ENCODE measurements at regions not wholly inside any gene's neighbourhood (a gene's known extent, or its start where the extent isn't known, plus 50 kb on each side); places are given as distances from the start of the nearest gene placed in this dataset.
"Not testable (repeated sequence)": the region's sequence is repeated elsewhere in the genome, so short reads cannot be mapped to it uniquely, and the experiment has no call there.

- in situ Hi-C loops (cut with HindIII; ENCODE audit: low pct_unique_long_range_greater_than_20kb, low sequenced_read_pairs), result no loop called here
- DNase-seq (ENCODE audit: low read depth, low spot score), result no peak
These were observed 892.4 kb upstream of the B3GALT2 start for GRCh38 chr1:194078765-194079164.

- in situ Hi-C loops (cut with HindIII; ENCODE audit: low pct_unique_long_range_greater_than_20kb, low sequenced_read_pairs), result no loop called here
- DNase-seq (ENCODE audit: low read depth, low spot score), result no peak
These were observed 890.2 kb upstream of the B3GALT2 start for GRCh38 chr1:194076646-194077045.

GRCh38 chr1:194073833-194074232 is 887.4 kb upstream of the B3GALT2 start:
- DNase-seq (ENCODE audit: low read depth, low spot score), result no peak
- in situ Hi-C loops (cut with HindIII; ENCODE audit: low pct_unique_long_range_greater_than_20kb, low sequenced_read_pairs), result no loop called here

DNA sequence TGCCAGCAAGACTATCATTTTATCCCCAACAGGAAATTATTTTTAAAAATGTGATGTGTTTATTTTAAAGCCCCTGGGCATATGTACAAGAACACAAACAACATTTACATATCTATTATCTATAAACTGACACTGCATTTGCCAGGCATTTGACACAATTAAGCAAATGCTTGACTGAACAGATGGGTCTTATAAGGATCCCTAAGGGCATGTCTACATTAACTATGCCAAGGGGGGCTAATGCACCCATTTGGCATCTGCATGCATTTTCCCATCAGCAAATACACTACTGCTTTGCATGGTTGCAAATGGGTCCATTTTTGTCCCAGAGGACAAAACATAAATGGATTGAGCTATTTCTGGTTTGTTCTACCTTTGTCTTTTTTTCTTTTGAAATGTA is 884.8 kb upstream of the B3GALT2 start:
- in situ Hi-C loops (cut with HindIII; ENCODE audit: low pct_unique_long_range_greater_than_20kb, low sequenced_read_pairs), result no loop called here
- DNase-seq (ENCODE audit: low read depth, low spot score), result no peak

DNA sequence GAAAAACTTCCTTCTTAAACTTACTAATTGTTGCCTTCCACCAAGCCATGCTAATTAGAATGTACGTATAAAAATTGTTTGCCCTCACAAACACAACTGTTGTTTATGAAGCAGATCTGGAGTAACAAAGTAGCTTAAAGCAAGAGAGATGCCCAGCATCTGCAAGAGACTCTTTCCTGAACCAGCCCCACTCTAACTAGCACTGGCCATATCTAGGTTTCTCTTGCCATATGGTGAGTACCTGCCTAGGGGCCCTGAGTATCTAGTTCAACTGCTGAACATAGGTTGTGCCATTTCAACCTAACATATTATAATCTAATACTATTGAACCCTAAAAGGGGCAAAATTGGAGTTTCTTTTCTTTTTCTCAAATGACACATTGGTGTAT is 883.4 kb upstream of the B3GALT2 start:
- in situ Hi-C loops (cut with HindIII; ENCODE audit: low pct_unique_long_range_greater_than_20kb, low sequenced_read_pairs), result no loop called here

DNA sequence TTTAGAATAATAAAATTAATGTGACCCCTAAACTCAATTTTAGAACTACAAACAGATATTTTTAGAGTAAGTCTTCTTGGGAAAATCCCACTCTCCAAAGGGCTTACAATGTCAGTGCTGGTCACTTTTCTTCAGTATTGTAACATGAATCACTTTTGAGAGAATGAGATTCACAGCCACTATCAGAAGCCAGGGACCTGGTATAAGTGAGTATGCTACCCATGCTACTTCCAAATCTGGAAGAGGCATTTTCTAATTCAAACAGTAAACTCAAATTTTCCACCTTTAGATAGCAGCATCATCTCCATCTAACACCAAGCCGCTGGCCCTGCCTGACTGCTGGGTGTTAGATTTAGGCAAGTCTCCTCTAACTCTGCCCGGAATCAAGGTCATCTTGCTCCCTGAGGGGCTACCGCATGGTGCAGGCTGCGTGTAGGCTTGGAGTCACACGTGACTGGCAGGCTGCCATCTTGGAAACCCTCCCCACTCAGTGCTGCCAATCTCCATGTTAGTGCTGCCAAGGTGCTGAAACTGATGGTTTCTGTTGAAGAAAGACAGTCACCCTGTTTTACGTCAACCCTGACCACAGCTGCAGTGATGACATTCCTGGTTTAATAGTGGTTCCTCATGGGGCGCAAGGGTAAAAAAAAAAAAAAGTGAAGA is 882.9 kb upstream of the B3GALT2 start:
- DNase-seq (ENCODE audit: low read depth, low spot score), result peak; percentile 38
- in situ Hi-C loops (cut with HindIII; ENCODE audit: low pct_unique_long_range_greater_than_20kb, low sequenced_read_pairs), result no loop called here

More for the DNA sequence above, 883.4 kb upstream of the B3GALT2 start:
- no peak for DNase-seq (ENCODE audit: low read depth, low spot score)

DNA sequence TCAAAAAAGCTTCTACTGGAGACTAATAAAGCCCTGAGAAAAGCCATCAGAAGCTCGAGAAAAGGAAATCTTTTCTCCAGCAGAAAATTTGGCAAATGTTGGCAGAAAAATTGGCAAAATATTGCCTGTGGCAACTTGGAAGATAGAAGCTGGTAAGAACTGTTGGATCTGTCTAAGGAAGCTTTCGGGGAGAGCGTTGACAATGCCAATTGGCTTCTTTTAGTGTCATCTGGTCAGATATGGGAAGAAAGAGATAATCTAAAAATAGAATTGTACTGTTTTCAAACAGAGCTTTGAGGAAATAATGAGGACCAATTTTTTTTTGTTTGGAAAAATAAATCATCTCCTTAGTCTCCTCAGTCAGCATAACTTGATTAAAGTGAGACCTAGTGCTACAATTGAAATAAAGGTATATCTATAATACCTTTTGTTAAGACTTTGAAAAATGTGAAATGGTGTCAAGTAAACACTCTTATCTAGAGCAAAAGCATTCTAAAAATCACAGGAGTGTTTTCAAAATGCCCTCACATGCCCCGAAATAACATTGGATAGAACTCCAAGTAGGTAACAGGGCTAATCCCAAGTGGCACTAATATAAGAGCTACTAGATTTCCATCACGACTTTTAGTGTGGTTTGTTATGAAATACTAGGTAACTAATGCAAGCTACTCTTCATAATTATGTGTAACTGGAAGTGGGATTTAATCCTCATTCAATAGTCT is 882.2 kb upstream of the B3GALT2 start:
- DNase-seq (ENCODE audit: low read depth, low spot score), result no peak
- in situ Hi-C loops (cut with HindIII; ENCODE audit: low pct_unique_long_range_greater_than_20kb, low sequenced_read_pairs), result no loop called here

- no peak for DNase-seq (ENCODE audit: low read depth, low spot score)
- in situ Hi-C loops (cut with HindIII; ENCODE audit: low pct_unique_long_range_greater_than_20kb, low sequenced_read_pairs), result no loop called here
These were observed 881.4 kb upstream of the B3GALT2 start for GRCh38 chr1:194067772-194068171.

DNA sequence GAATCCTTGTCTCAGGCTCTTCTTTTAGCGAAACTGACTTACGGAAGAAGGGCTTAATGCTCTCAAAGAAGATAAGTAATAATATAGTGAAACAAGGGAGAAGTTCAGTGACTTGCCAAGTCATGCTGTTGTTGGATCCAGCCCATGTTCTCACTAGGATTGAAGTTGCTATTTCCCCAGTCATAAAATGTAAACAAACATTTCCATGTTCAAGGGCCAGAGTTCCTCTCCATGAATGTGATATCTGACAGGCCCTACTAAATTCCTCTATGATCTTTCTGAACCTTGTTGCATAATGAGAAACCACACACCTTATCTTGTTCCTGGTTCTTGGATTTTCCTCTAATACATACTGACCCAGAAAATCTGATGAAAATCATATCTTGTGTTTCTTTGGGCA is 876.5 kb upstream of the B3GALT2 start:
- in situ Hi-C loops (cut with HindIII; ENCODE audit: low pct_unique_long_range_greater_than_20kb, low sequenced_read_pairs), result no loop called here
- DNase-seq (ENCODE audit: low read depth, low spot score), result no peak

GRCh38 chr1:194062526-194062925 is 876.1 kb upstream of the B3GALT2 start:
- in situ Hi-C loops (cut with HindIII; ENCODE audit: low pct_unique_long_range_greater_than_20kb, low sequenced_read_pairs), result no loop called here
- DNase-seq (ENCODE audit: low read depth, low spot score), result no peak

DNA sequence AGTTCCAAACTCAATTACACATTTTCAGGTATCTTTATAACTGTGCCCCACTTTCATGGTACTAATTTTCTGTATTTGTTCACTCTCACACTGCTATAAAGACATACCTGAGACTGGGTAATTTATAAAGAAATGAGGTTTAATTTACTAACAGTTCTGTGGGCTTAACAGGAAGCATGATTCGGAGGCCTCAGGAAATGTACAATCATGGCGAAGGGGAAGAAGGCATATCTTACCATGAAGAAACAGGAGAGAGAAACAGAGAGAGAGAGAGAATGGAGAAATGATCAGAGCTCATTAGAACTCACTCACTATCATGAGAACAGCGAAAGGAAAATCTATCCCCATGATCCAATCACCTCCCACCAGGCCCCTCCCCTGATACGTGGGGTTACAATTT is 874.1 kb upstream of the B3GALT2 start:
- in situ Hi-C loops (cut with HindIII; ENCODE audit: low pct_unique_long_range_greater_than_20kb, low sequenced_read_pairs), result no loop called here

GRCh38 chr1:194058268-194058667 is 871.9 kb upstream of the B3GALT2 start:
- in situ Hi-C loops (cut with HindIII; ENCODE audit: low pct_unique_long_range_greater_than_20kb, low sequenced_read_pairs); DNase-seq (ENCODE audit: low read depth, low spot score): not testable (repeated sequence)

More for the DNA sequence above, 874.1 kb upstream of the B3GALT2 start:
- DNase-seq (ENCODE audit: low read depth, low spot score), result no peak

- in situ Hi-C loops (cut with HindIII; ENCODE audit: low pct_unique_long_range_greater_than_20kb, low sequenced_read_pairs), result no loop called here
- no peak for DNase-seq (ENCODE audit: low read depth, low spot score)
These were observed 869.8 kb upstream of the B3GALT2 start for GRCh38 chr1:194056169-194056568.

DNA sequence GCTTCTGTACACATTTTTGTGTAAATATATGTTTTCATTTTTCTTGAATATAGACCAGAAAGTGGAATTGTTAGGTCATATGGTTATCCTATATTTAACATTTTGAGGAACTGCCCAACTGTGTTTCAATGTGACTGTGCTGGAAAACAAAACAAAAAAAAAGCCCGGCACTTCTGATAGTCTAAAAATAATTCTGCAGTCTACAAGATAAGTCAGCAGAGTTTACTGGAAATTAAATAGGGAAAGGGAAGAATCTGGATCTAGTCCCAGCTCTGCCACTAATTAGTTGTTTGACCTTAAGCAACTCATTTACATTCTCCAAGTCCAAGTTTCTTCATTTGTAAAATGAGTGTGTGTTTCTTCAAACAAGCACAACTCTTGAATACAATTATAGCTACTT is 869.1 kb upstream of the B3GALT2 start:
- no peak for DNase-seq (ENCODE audit: low read depth, low spot score)
- in situ Hi-C loops (cut with HindIII; ENCODE audit: low pct_unique_long_range_greater_than_20kb, low sequenced_read_pairs), result no loop called here

DNA sequence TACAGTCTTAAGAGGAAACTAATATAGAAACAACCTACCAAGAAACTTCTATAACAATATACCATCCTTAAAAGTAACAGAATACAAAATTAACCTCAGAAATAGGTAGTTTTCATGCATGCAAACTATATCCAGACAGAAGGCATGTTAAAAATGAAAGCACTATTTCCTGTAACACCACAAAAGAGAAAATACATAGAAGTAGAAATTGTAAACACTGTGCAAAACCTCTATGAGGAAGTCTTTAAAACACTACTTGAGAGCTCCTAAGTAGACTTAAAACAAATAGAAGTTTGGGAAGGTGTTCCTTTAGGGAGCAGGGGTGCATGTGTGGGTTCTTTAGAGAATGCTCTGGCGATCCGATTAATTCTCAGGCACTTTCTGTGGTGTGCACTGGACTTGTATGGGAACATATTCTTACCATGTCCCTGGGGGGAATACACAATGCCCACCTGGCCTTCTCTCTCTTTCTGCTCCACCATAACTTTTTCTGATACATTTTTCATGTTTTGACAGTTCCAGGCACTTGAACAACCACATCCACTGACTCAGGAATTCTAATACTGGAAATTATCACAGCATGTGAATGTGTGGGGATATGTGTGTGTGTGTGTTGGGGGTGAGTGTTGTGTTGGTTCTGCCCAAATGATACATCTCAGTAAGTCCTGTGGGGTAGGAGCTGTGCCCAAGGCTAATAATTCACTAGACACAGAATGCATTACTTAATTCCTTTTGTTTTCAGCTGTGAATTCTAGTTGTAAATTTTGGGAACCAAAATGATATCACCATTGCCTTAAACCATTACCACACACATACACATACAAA is 866.3 kb upstream of the B3GALT2 start:
- DNase-seq (ENCODE audit: low read depth, low spot score), result no peak
- in situ Hi-C loops (cut with HindIII; ENCODE audit: low pct_unique_long_range_greater_than_20kb, low sequenced_read_pairs), result no loop called here

GRCh38 chr1:194047921-194048320 is 861.5 kb upstream of the B3GALT2 start:
- in situ Hi-C loops (cut with HindIII; ENCODE audit: low pct_unique_long_range_greater_than_20kb, low sequenced_read_pairs), result no loop called here
- DNase-seq (ENCODE audit: low read depth, low spot score), result no peak

GRCh38 chr1:194047206-194047605 is 860.8 kb upstream of the B3GALT2 start:
- no peak for DNase-seq (ENCODE audit: low read depth, low spot score)
- in situ Hi-C loops (cut with HindIII; ENCODE audit: low pct_unique_long_range_greater_than_20kb, low sequenced_read_pairs), result no loop called here

GRCh38 chr1:194045416-194045815 is 859.0 kb upstream of the B3GALT2 start:
- in situ Hi-C loops (cut with HindIII; ENCODE audit: low pct_unique_long_range_greater_than_20kb, low sequenced_read_pairs), result no loop called here
- DNase-seq (ENCODE audit: low read depth, low spot score), result no peak

DNA sequence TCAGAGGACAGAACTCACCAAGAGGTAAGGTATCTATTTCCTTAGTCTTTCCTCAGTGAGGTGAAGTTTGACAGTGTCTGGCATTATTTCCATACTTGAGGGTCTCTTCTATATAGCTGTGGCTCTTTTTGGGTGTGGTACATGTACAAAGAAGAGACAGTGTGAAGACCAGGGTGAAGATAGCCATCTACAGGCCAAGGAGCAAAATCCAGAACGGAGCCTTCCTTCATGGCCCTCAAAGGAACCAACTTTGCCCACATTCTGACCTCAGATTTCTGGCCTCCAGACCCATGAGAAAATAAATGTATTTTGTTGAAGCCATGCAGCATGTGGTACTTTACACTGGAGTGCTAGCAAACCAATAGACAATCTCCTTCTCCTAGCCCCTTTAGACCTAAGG is 858.5 kb upstream of the B3GALT2 start:
- peak; percentile 37 for DNase-seq (ENCODE audit: low read depth, low spot score)
- in situ Hi-C loops (cut with HindIII; ENCODE audit: low pct_unique_long_range_greater_than_20kb, low sequenced_read_pairs), result no loop called here

All from SK-MEL-5 (cell line).